ENCODE measurements at regions not wholly inside any gene's neighbourhood (a gene's known extent, or its start where the extent isn't known, plus 50 kb on each side); places are given as distances from the start of the nearest gene placed in this dataset.

GRCh38 chr11:134524896-134525845 lies 113.1 kb upstream of the B3GAT1 start:
- TF ChIP-seq CTCF (tag by site-specific recombination; IDR thresholded peaks at IDR 0.05) = no peak
- no peak for TF ChIP-seq ZNF843 (tag by site-specific recombination; IDR thresholded peaks at IDR 0.05)
- TF ChIP-seq, protein P1, sequence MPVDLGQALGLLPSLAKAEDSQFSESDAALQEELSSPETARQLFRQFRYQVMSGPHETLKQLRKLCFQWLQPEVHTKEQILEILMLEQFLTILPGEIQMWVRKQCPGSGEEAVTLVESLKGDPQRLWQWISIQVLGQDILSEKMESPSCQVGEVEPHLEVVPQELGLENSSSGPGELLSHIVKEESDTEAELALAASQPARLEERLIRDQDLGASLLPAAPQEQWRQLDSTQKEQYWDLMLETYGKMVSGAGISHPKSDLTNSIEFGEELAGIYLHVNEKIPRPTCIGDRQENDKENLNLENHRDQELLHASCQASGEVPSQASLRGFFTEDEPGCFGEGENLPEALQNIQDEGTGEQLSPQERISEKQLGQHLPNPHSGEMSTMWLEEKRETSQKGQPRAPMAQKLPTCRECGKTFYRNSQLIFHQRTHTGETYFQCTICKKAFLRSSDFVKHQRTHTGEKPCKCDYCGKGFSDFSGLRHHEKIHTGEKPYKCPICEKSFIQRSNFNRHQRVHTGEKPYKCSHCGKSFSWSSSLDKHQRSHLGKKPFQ (tag by site-specific recombination; IDR thresholded peaks at IDR 0.05) = no peak
- no peak for TF ChIP-seq ZNF132 (tag by site-specific recombination; IDR thresholded peaks at IDR 0.05; ENCODE audit: borderline replicate concordance)
- no peak for TF ChIP-seq ZNF664 (tag by site-specific recombination; IDR thresholded peaks at IDR 0.05)
- TF ChIP-seq ZNF510 (tag by site-specific recombination; IDR thresholded peaks at IDR 0.05; ENCODE audit: insufficient replicate concordance) = no peak
- TF ChIP-seq, protein P2, sequence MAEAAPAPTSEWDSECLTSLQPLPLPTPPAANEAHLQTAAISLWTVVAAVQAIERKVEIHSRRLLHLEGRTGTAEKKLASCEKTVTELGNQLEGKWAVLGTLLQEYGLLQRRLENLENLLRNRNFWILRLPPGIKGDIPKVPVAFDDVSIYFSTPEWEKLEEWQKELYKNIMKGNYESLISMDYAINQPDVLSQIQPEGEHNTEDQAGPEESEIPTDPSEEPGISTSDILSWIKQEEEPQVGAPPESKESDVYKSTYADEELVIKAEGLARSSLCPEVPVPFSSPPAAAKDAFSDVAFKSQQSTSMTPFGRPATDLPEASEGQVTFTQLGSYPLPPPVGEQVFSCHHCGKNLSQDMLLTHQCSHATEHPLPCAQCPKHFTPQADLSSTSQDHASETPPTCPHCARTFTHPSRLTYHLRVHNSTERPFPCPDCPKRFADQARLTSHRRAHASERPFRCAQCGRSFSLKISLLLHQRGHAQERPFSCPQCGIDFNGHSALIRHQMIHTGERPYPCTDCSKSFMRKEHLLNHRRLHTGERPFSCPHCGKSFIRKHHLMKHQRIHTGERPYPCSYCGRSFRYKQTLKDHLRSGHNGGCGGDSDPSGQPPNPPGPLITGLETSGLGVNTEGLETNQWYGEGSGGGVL (tag by site-specific recombination; IDR thresholded peaks at IDR 0.05) = no peak
- TF ChIP-seq ZNF157 (tag by site-specific recombination; IDR thresholded peaks at IDR 0.05) = no peak
- no peak for TF ChIP-seq ZNF558 (tag by site-specific recombination; IDR thresholded peaks at IDR 0.05)
- no peak for TF ChIP-seq ZNF324 (tag by site-specific recombination; IDR thresholded peaks at IDR 0.05)
- TF ChIP-seq ZNF600 (tag by site-specific recombination; IDR thresholded peaks at IDR 0.05) = no peak

All from HEK293 (cell line).